ENCODE measurements at regions not wholly inside any gene's neighbourhood (a gene's known extent, or its start where the extent isn't known, plus 50 kb on each side); places are given as distances from the start of the nearest gene placed in this dataset.

DNA sequence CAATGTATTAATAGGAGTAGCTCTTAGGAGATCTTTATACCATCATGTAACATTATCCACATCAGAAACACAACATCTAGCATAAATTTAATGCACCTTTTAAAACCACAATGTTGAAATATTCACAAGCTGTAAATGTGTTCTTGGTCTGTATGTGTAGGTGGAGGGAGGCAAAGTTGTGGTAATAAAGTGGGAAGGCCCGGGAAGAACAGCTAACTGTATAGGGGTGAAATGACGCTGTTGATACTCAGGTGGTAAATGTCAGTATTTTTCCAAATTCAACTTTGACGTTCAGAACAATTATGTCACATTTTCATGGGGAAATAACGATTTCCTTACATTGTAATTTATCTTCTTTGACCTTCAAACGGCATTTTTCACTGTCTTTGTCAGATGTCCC, 146.0 kb upstream of the STMND1 start:
- Mint-ChIP-seq H3K36me3 (ENCODE audit: low read depth) (no peaks in the 10 kb centered on the region), H3K27ac (ENCODE audit: unreplicated experiment) (no peak overlapping the region), H3K27me3 (ENCODE audit: low read depth) (no peaks in the 10 kb centered on the region), H3K4me1 (ENCODE audit: low read depth) (no peaks in the 10 kb centered on the region), H3K9me3 (ENCODE audit: low read depth) (no peaks in the 10 kb centered on the region), H3K4me3 (ENCODE audit: unreplicated experiment) (no peak overlapping the region)
- TF ChIP-seq, protein P1, sequence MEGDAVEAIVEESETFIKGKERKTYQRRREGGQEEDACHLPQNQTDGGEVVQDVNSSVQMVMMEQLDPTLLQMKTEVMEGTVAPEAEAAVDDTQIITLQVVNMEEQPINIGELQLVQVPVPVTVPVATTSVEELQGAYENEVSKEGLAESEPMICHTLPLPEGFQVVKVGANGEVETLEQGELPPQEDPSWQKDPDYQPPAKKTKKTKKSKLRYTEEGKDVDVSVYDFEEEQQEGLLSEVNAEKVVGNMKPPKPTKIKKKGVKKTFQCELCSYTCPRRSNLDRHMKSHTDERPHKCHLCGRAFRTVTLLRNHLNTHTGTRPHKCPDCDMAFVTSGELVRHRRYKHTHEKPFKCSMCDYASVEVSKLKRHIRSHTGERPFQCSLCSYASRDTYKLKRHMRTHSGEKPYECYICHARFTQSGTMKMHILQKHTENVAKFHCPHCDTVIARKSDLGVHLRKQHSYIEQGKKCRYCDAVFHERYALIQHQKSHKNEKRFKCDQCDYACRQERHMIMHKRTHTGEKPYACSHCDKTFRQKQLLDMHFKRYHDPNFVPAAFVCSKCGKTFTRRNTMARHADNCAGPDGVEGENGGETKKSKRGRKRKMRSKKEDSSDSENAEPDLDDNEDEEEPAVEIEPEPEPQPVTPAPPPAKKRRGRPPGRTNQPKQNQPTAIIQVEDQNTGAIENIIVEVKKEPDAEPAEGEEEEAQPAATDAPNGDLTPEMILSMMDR (IDR thresholded peaks at IDR 0.05), result no peak
- no peak for DNase-seq (ENCODE audit: low spot score)

DNA sequence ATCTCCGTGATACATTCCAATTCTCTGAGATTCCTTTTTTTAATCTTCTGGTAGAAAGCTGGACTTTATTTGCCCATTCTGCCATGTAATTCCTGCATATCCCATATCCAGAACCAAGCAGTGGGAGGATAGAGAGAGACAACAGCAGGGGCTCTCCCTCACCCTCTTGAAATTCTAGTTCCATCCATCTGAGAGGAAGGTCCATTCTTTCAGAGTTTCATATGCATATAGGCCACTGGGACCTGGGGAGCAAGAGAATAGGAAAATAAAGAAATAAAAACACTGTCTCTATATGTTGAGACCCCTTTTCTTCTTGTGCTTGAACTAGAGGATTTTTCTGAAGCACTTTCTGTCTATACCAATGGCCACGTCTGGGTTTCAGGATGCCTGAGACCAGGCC, 147.9 kb upstream of the STMND1 start:
- no peaks in the 10 kb centered on the region for H3K27me3 Mint-ChIP-seq (ENCODE audit: low read depth)
- no peaks in the 10 kb centered on the region for H3K9me3 Mint-ChIP-seq (ENCODE audit: low read depth)
- no peak overlapping the region for H3K27ac Mint-ChIP-seq (ENCODE audit: unreplicated experiment)
- TF ChIP-seq, protein P1 (IDR thresholded peaks at IDR 0.05), result no peak
- H3K4me3 Mint-ChIP-seq (ENCODE audit: unreplicated experiment), result no peak overlapping the region
- no peaks in the 10 kb centered on the region for H3K36me3 Mint-ChIP-seq (ENCODE audit: low read depth)
- peaks cover 11% of the 10 kb centered on the region for H3K4me1 Mint-ChIP-seq (ENCODE audit: low read depth)
- no peak for DNase-seq (ENCODE audit: low spot score)

DNA sequence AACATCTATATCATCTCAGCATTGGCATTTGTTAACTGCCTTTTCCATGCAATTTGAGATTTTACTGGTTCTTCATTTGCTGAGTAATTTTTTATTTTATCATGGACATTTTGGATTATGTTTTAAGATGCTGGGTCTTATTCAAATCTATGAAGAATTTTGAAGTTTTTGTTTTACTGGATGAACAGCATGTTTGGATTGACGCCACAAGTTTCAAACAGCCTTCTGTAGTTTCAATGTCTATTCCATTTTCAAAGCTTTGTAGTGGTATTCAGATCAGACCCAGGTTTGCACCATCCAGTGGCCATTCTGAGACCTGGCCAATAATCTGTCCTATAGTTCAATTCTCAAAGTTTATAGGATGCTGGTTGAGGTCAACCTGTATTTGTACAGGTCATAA, 148.4 kb upstream of the STMND1 start:
- TF ChIP-seq, protein P1 (IDR thresholded peaks at IDR 0.05), result no peak
- Mint-ChIP-seq H3K4me3 (ENCODE audit: unreplicated experiment) (no peak overlapping the region), H3K36me3 (ENCODE audit: low read depth) (no peaks in the 10 kb centered on the region), H3K9me3 (ENCODE audit: low read depth) (no peaks in the 10 kb centered on the region), H3K4me1 (ENCODE audit: low read depth) (peaks cover 16% of the 10 kb centered on the region), H3K27me3 (ENCODE audit: low read depth) (no peaks in the 10 kb centered on the region), H3K27ac (ENCODE audit: unreplicated experiment) (no peak overlapping the region)
- DNase-seq (ENCODE audit: low spot score), result no peak

DNA sequence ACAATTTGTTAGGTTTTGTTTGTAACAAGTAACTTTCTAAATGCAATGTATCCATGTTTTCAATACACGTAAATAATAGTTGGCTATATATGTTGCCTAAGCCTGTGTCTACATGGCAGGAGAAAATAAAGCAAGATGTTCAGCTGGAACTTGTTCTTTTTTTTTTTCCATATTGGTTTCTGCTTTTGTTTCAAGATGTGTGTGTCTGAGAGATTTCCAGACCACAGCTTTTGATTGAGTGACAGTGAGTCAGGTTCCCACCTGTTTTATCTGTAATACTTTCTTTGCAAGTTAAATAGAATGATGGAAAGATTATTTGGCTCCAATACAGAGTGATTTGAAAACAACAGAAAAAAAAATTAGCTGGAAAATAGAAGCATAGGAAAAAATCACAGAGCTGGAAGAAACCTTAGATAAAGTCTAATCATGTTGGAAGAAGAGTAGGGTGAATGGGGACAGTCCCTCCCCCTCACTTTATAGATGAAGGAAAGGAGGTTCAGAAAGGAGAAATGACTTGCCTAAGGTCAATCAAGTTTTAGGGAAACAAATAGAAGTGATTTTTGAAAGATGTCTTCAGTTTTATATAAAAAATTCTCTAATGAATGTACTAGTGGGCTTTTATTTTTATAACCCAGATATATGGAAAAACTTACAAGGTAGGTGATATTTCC, 150.9 kb upstream of the STMND1 start:
- Mint-ChIP-seq H3K9me3 (ENCODE audit: low read depth) (no peaks in the 10 kb centered on the region), H3K36me3 (ENCODE audit: low read depth) (no peaks in the 10 kb centered on the region), H3K27me3 (ENCODE audit: low read depth) (no peaks in the 10 kb centered on the region), H3K4me1 (ENCODE audit: low read depth) (peaks cover 38% of the 10 kb centered on the region), H3K4me3 (ENCODE audit: unreplicated experiment) (no peak overlapping the region), H3K27ac (ENCODE audit: unreplicated experiment) (no peak overlapping the region)
- TF ChIP-seq, protein P1 (IDR thresholded peaks at IDR 0.05), result no peak
- no peak for DNase-seq (ENCODE audit: low spot score)

DNA sequence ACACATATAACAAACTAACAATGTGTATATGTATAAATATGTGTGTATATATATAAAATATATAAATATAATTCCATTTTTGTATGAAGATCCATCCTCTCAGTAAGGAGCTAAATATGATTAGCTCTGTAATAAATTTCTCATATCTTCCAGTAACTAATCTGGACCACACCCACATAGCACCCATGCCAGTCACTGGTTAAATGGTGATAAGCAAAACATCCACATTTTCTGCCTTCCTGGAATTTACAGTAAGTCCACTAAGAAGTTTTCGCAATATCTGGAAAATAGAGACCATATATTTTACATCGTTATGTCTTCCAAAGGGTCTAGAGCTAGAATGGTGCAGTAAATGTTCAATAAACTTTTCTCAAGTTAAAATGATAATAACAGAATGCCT, 151.5 kb upstream of the STMND1 start:
- TF ChIP-seq, protein P1 (IDR thresholded peaks at IDR 0.05), result no peak
- Mint-ChIP-seq H3K9me3 (ENCODE audit: low read depth) (no peaks in the 10 kb centered on the region), H3K36me3 (ENCODE audit: low read depth) (no peaks in the 10 kb centered on the region), H3K27ac (ENCODE audit: unreplicated experiment) (no peak overlapping the region), H3K27me3 (ENCODE audit: low read depth) (no peaks in the 10 kb centered on the region), H3K4me1 (ENCODE audit: low read depth) (peaks cover 38% of the 10 kb centered on the region), H3K4me3 (ENCODE audit: unreplicated experiment) (no peak overlapping the region)
- no peak for DNase-seq (ENCODE audit: low spot score)

Measured in chondrocyte (in vitro differentiated cells).